Endodermal cell (in vitro differentiated cells): ENCODE measurements at regions not wholly inside any gene's neighbourhood (a gene's known extent, or its start where the extent isn't known, plus 50 kb on each side); places are given as distances from the start of the nearest gene placed in this dataset.

Experiments used
- DNase-seq: peaks from one replicate; pipeline ENCODE4 v3.0.0-alpha.2; 2017
- H3K27ac ChIP-seq: 2 replicates; pipeline ENCODE4 v1.5.1; 2013; ENCODE audit warnings: mild to moderate bottlenecking, low read depth, low read length, moderate library complexity
- H3K27me3 ChIP-seq: 2 replicates; pipeline ENCODE4 v1.6.1; 2013; ENCODE audit warnings: mild to moderate bottlenecking, low read length, moderate library complexity; ENCODE audit not compliant: insufficient read depth, control insufficient read depth, poor library complexity, severe bottlenecking
- H3K36me3 ChIP-seq: 2 replicates; pipeline ENCODE4 v1.7.0; 2013; ENCODE audit warnings: mild to moderate bottlenecking, low read length, moderate library complexity; ENCODE audit not compliant: control insufficient read depth, insufficient read depth
- H3K4me1 ChIP-seq: one replicate; pipeline ENCODE4 v1.7.0; 2013; ENCODE audit warnings: low read length; ENCODE audit not compliant: control insufficient read depth, insufficient read depth
- H3K4me3 ChIP-seq: 2 replicates; pipeline ENCODE4 v1.5.1; 2013; ENCODE audit warnings: mild to moderate bottlenecking, low read length, moderate library complexity
- H3K9ac ChIP-seq: 2 replicates; pipeline ENCODE4 v1.6.1; 2013; ENCODE audit warnings: mild to moderate bottlenecking, low read length, moderate library complexity; ENCODE audit not compliant: poor library complexity, severe bottlenecking; ENCODE audit errors: extremely low read depth
- H3K9me3 ChIP-seq: 2 replicates; pipeline ENCODE4 v1.6.1; 2013; ENCODE audit warnings: mild to moderate bottlenecking, low read length, moderate library complexity; ENCODE audit not compliant: control insufficient read depth
- H3K27ac Mint-ChIP-seq: 2 replicates; pipeline ENCODE4 v1.8.0; 2020; ENCODE audit warnings: mixed read lengths
- H3K27me3 Mint-ChIP-seq: 2 replicates; pipeline ENCODE4 v1.8.0; 2021; ENCODE audit warnings: mild to moderate bottlenecking, mixed read lengths; ENCODE audit not compliant: insufficient read depth
- H3K36me3 Mint-ChIP-seq: 2 replicates; pipeline ENCODE4 v1.8.0; 2020; ENCODE audit warnings: low read depth, mixed read lengths
- H3K4me1 Mint-ChIP-seq: 2 replicates; pipeline ENCODE4 v1.8.0; 2020; ENCODE audit warnings: mixed read lengths
- H3K4me3 Mint-ChIP-seq: 2 replicates; pipeline ENCODE4 v1.8.0; 2020; ENCODE audit warnings: mild to moderate bottlenecking, moderate library complexity, mixed read lengths
- H3K9me3 Mint-ChIP-seq: 2 replicates; pipeline ENCODE4 v1.8.0; 2020; ENCODE audit warnings: mild to moderate bottlenecking, mixed read lengths
- WGBS, 2 experiments: methylation state at CpG; one replicate each; pipeline versions ENCODE4 v1.1.5 to v1.1.7; 2013; ENCODE audit warnings: missing lambda C conversion rate in 2 of 2, mixed read lengths in 1 of 2; ENCODE audit not compliant: insufficient coverage in 1 of 2, insufficient read length in 1 of 2; 5-methylcytosine and 5-hydroxymethylcytosine counted together
- TF ChIP-seq, protein P1 (sequence below): fragments of 200-600 bp; sonication (generic); conservative IDR thresholded peaks from 2 replicates; pipeline ENCODE4 v1.5.0; 2021; ENCODE audit warnings: antibody characterized with exemption, mild to moderate bottlenecking

DNA sequence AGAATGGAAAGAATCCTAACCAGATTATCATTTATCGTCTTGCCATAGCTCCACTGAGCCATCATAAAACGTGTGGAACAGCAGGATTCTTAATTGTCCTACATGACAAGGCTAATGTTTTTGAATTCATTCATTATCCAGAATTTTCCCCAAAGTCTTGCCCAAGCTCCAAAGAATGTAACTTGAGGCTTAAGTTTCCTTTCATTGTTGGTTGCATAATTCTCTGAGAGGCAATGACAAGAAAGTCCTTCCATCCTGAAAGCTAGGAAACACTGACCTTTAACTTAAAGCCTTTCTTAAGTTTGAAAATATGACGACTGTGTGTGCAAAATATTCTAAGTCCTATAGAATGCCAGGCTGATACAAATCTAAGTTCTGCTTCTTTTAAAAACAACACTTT lies 546.1 kb downstream of the SUCLA2 start:
- TF ChIP-seq, protein P1, sequence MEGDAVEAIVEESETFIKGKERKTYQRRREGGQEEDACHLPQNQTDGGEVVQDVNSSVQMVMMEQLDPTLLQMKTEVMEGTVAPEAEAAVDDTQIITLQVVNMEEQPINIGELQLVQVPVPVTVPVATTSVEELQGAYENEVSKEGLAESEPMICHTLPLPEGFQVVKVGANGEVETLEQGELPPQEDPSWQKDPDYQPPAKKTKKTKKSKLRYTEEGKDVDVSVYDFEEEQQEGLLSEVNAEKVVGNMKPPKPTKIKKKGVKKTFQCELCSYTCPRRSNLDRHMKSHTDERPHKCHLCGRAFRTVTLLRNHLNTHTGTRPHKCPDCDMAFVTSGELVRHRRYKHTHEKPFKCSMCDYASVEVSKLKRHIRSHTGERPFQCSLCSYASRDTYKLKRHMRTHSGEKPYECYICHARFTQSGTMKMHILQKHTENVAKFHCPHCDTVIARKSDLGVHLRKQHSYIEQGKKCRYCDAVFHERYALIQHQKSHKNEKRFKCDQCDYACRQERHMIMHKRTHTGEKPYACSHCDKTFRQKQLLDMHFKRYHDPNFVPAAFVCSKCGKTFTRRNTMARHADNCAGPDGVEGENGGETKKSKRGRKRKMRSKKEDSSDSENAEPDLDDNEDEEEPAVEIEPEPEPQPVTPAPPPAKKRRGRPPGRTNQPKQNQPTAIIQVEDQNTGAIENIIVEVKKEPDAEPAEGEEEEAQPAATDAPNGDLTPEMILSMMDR, result no peak
- no peak for DNase-seq
- H3K9me3 Mint-ChIP-seq, result no peaks in the 10 kb centered on the region
- H3K4me1 Mint-ChIP-seq, result no peaks in the 10 kb centered on the region
- no peaks in the 10 kb centered on the region for H3K36me3 Mint-ChIP-seq
- Histone ChIP-seq H3K36me3 (no peaks in the 10 kb centered on the region), H3K9me3 (no peaks in the 10 kb centered on the region), H3K4me3 (no peak overlapping the region), H3K9ac (no peak overlapping the region), H3K27me3 (no peaks in the 10 kb centered on the region), H3K27ac (no peak overlapping the region), H3K4me1 (no peaks in the 10 kb centered on the region)
- no peak overlapping the region for H3K4me3 Mint-ChIP-seq
- H3K27ac Mint-ChIP-seq, result no peak overlapping the region
- H3K27me3 Mint-ChIP-seq, result no peaks in the 10 kb centered on the region
- 69 to 75% methylated on average over 3 of the region's 3 CpGs for WGBS, 2 experiments

DNA sequence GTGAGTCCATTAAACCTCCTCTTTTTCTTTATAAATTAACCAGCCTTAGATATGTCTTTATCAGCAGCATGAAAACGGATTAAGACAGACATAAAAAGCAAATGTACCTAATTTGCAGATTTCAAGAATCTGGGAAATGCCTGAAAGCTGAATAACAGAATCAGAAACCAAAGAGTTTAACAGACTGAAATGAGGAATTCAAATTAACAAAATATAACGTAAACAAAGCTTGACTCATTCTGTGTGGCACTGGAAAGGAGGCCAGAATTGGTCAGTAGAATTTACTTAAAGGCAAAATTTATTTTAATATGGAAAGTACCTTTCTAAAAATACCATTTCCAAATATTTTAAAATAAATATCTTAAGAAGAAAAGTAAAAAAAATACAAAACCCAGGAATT lies 540.6 kb upstream of the HTR2A start:
- no peak overlapping the region for H3K27ac Mint-ChIP-seq
- Histone ChIP-seq H3K9ac (no peak overlapping the region), H3K4me1 (no peaks in the 10 kb centered on the region), H3K4me3 (no peak overlapping the region), H3K27me3 (no peaks in the 10 kb centered on the region), H3K36me3 (no peaks in the 10 kb centered on the region), H3K27ac (no peak overlapping the region), H3K9me3 (no peaks in the 10 kb centered on the region)
- no peaks in the 10 kb centered on the region for H3K4me1 Mint-ChIP-seq
- H3K4me3 Mint-ChIP-seq, result no peak overlapping the region
- H3K27me3 Mint-ChIP-seq, result no peaks in the 10 kb centered on the region
- 93 to 100% methylated on average over 1 to 2 of the region's 2 CpGs for WGBS, 2 experiments
- H3K36me3 Mint-ChIP-seq, result no peaks in the 10 kb centered on the region
- peaks cover 11% of the 10 kb centered on the region for H3K9me3 Mint-ChIP-seq
- DNase-seq, result no peak
- TF ChIP-seq, protein P1, result no peak

DNA sequence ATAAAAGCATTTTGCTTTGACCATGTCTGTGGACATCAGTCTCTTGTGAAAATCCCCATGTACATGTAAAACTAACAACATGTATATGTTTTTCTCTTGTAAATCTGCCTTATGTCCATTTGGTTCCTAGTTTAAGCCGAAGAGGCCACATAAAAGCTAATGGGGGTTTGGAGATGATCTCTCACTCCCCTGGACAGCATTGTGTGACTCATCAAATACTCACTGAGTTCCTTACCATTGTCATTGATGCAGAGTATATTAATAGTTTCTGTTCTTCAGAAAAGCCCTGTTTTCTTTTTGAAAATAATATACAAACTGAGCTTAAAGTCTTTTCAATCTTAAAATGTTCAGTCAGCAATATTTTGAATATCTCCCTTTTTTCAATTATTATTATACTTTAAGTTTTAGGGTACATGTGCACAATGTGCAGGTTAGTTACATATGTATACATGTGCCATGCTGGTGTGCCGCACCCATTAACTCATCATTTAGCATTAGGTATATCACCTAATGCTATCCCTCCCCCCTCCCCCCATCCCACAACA lies 536.7 kb upstream of the HTR2A start:
- Mint-ChIP-seq H3K27ac (no peak overlapping the region), H3K4me1 (no peaks in the 10 kb centered on the region), H3K4me3 (no peak overlapping the region), H3K27me3 (no peaks in the 10 kb centered on the region), H3K36me3 (no peaks in the 10 kb centered on the region), H3K9me3 (peaks cover 11% of the 10 kb centered on the region)
- Histone ChIP-seq H3K9ac (no peak overlapping the region), H3K9me3 (no peaks in the 10 kb centered on the region), H3K27me3 (no peaks in the 10 kb centered on the region), H3K4me1 (no peaks in the 10 kb centered on the region), H3K27ac (no peak overlapping the region), H3K4me3 (no peak overlapping the region), H3K36me3 (no peaks in the 10 kb centered on the region)
- TF ChIP-seq, protein P1, result no peak
- DNase-seq, result no peak
- 94% methylated on average over 2 of the region's 2 CpGs; no CpG with 5 or more reads in 1 of the 2 experiments for WGBS, 2 experiments
